Daoy (cell line): ENCODE measurements at regions not wholly inside any gene's neighbourhood (a gene's known extent, or its start where the extent isn't known, plus 50 kb on each side); places are given as distances from the start of the nearest gene placed in this dataset.

Source experiments
- DNase-seq: peaks from one replicate; pipeline ENCODE4 v3.0.0-alpha.2; 2015; ENCODE audit warnings: low read depth

GRCh38 chr21:43274022-43274945 is 105.5 kb downstream of the CRYAA start:
- DNase-seq = no peak

- no peak for DNase-seq
These were observed 104.9 kb downstream of the CRYAA start for GRCh38 chr21:43273708-43274021.

GRCh38 chr21:43273016-43273707 is 104.4 kb downstream of the CRYAA start:
- DNase-seq = no peak

GRCh38 chr21:43272591-43272990 is 103.8 kb downstream of the CRYAA start:
- DNase-seq = no peak

GRCh38 chr21:43271452-43272020 is 102.7 kb downstream of the CRYAA start:
- DNase-seq = no peak

GRCh38 chr21:43270800-43271301 is 102.0 kb downstream of the CRYAA start:
- no peak for DNase-seq

- DNase-seq = no peak
These were observed 101.3 kb downstream of the CRYAA start for GRCh38 chr21:43269957-43270705.

- peak; percentile 51 for DNase-seq
These were observed 100.6 kb downstream of the CRYAA start for GRCh38 chr21:43269440-43269839.

- DNase-seq = no peak
These were observed 100.0 kb downstream of the CRYAA start for GRCh38 chr21:43268804-43269186.

GRCh38 chr21:43268086-43268803 is 99.4 kb downstream of the CRYAA start:
- no peak for DNase-seq

- no peak for DNase-seq
These were observed 98.7 kb downstream of the CRYAA start for GRCh38 chr21:43267391-43268085.

- no peak for DNase-seq
These were observed 97.7 kb downstream of the CRYAA start for GRCh38 chr21:43266534-43266933.

GRCh38 chr21:43262427-43262826 is 93.6 kb downstream of the CRYAA start:
- peak; percentile 32 for DNase-seq
